C1 segment of cervical spinal cord (tissue), 14 donors: ENCODE measurements at regions not wholly inside any gene's neighbourhood (a gene's known extent, or its start where the extent isn't known, plus 50 kb on each side); places are given as distances from the start of the nearest gene placed in this dataset.
"Not testable (repeated sequence)": the region's sequence is repeated elsewhere in the genome, so short reads cannot be mapped to it uniquely, and the experiment has no call there.

Experiments used
- DNase-seq, 14 donors: peaks; one replicate each; lab custom pipeline; 2025; lab: John Stamatoyannopoulos, UW

GRCh38 chr12:9543341-9543740 is 64.4 kb downstream of the KLRB1 start:
- not testable (repeated sequence) for DNase-seq

GRCh38 chr12:9542827-9543226 is 64.9 kb downstream of the KLRB1 start:
- DNase-seq: not testable (repeated sequence)

GRCh38 chr12:9515925-9516324 is 91.8 kb downstream of the KLRB1 start:
- not testable (repeated sequence) for DNase-seq

GRCh38 chr12:9512695-9513094 is 95.0 kb downstream of the KLRB1 start:
- DNase-seq: not testable (repeated sequence)

- DNase-seq: not testable (repeated sequence)
Measured at GRCh38 chr12:9510392-9511011, 97.2 kb downstream of the KLRB1 start.

GRCh38 chr12:9509464-9510161 is 98.1 kb downstream of the KLRB1 start:
- DNase-seq: no peak

GRCh38 chr12:9506746-9507145 is 101.0 kb downstream of the KLRB1 start:
- DNase-seq: no peak

- not testable (repeated sequence) for DNase-seq
Measured at GRCh38 chr12:9503384-9503783, 104.3 kb downstream of the KLRB1 start.

- not testable (repeated sequence) for DNase-seq
Measured at GRCh38 chr12:9502845-9503244, 104.9 kb downstream of the KLRB1 start.

GRCh38 chr12:9493325-9493724 is 114.4 kb downstream of the KLRB1 start:
- DNase-seq: not testable (repeated sequence)

- DNase-seq: not testable (repeated sequence)
Measured at GRCh38 chr12:9481289-9481688, 126.4 kb downstream of the KLRB1 start.

- DNase-seq: not testable (repeated sequence)
Measured at GRCh38 chr12:9474197-9474596, 133.5 kb downstream of the KLRB1 start.

GRCh38 chr12:9473638-9474037 is 134.1 kb downstream of the KLRB1 start:
- not testable (repeated sequence) for DNase-seq

GRCh38 chr12:9471501-9471900 is 136.2 kb downstream of the KLRB1 start:
- not testable (repeated sequence) for DNase-seq

GRCh38 chr12:9470367-9470766 is 137.3 kb downstream of the KLRB1 start:
- not testable (repeated sequence) for DNase-seq

GRCh38 chr12:9469956-9470355 is 137.8 kb downstream of the KLRB1 start:
- DNase-seq: not testable (repeated sequence)

GRCh38 chr12:9469463-9469862 is 138.3 kb downstream of the KLRB1 start:
- DNase-seq: not testable (repeated sequence)

- peak in 8 of 14 donors; percentile 3 to 53 (median 23) for DNase-seq
Measured at GRCh38 chr12:9468998-9469397, 138.7 kb downstream of the KLRB1 start.

- DNase-seq: not testable (repeated sequence)
Measured at GRCh38 chr12:9468144-9468543, 139.6 kb downstream of the KLRB1 start.

GRCh38 chr12:9464408-9464807 is 143.3 kb downstream of the KLRB1 start:
- no peak for DNase-seq

- not testable (repeated sequence) for DNase-seq
Measured at GRCh38 chr12:9455516-9455915, 152.2 kb downstream of the KLRB1 start.

- DNase-seq: not testable (repeated sequence)
Measured at GRCh38 chr12:9454021-9454420, 153.7 kb downstream of the KLRB1 start.

- DNase-seq: not testable (repeated sequence)
Measured at GRCh38 chr12:9450127-9450567, 157.6 kb downstream of the KLRB1 start.
